GM13977 (cell line): ENCODE measurements at regions not wholly inside any gene's neighbourhood (a gene's known extent, or its start where the extent isn't known, plus 50 kb on each side); places are given as distances from the start of the nearest gene placed in this dataset.

Source experiments
- DNase-seq: peaks from one replicate; pipeline ENCODE4 v3.0.0; 2012; ENCODE audit warnings: low spot score
- in situ Hi-C: fragments of 300-500 bp; cut with MboI; formaldehyde crosslinking; loops from one replicate; pipeline ENCODE4 v1.12.0; 2022; ENCODE audit warnings: low sequenced_read_pairs, low pct_unique_long_range_greater_than_20kb, mixed read lengths, inconsistent platforms; ENCODE audit not compliant: unreplicated experiment
- TF ChIP-seq, protein P1 (sequence below): IDR thresholded peaks from 2 replicates; pipeline ENCODE4 v1.5.1; 2012; ENCODE audit warnings: mild to moderate bottlenecking, control low read depth; ENCODE audit not compliant: insufficient read depth; ENCODE audit errors: extremely low read depth, missing control alignments

DNA sequence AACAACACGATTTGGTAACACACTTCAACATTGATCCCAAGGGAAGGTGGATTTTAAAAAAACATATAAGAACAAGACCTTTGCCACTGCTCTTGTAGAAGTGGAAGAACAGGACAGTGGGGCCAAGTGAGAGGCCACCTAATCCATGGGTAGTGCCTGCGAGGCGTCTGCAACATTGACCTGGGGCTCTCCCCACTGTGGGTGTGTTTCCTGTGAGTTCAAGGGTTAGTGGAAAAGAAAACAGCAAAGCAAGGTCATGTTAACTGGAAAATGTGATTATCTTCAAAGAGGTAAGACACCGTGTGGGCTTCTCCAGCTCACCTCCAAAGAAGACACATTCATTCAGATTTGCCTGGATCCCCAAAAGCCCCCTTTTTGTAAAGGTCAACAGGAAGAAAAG is 327.0 kb downstream of the UQCRFS1 start:
- DNase-seq = no peak
- TF ChIP-seq, protein P1, sequence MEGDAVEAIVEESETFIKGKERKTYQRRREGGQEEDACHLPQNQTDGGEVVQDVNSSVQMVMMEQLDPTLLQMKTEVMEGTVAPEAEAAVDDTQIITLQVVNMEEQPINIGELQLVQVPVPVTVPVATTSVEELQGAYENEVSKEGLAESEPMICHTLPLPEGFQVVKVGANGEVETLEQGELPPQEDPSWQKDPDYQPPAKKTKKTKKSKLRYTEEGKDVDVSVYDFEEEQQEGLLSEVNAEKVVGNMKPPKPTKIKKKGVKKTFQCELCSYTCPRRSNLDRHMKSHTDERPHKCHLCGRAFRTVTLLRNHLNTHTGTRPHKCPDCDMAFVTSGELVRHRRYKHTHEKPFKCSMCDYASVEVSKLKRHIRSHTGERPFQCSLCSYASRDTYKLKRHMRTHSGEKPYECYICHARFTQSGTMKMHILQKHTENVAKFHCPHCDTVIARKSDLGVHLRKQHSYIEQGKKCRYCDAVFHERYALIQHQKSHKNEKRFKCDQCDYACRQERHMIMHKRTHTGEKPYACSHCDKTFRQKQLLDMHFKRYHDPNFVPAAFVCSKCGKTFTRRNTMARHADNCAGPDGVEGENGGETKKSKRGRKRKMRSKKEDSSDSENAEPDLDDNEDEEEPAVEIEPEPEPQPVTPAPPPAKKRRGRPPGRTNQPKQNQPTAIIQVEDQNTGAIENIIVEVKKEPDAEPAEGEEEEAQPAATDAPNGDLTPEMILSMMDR = no peak
- in situ Hi-C loops = no loop called here

DNA sequence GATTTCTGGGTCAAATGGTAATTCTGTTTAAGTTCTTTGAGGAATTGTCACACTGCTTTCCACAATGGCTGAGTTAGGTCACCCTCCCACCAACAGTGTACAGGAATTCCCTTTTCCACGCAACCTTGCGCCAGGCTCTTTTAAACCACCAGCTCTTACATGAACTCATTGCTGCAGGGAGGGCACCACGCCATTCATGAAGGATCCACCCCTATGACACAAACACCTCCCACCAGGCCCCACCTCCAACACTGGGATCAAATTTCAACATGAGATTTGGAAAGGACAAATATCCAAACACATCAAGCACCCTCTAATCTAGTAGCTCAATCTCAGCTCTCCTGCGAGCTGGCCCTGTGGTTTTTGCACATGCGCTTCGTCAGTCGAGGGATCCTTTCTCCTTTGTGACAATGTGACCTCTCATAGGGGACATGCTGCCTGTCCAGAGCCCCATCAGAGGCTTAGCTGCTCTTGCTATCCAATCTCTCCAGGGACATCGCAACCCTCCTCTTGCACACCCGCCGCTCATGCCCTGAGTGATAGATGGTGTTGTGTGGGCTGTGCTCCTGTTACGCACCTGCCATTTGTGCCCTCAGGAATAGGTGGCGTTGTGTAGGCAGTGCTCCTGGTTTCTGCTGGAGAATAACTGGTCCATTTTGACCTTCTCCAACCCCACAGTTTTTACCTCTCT is 328.0 kb downstream of the UQCRFS1 start:
- TF ChIP-seq, protein P1 = no peak
- in situ Hi-C loops = no loop called here
- DNase-seq = no peak

- no peak for DNase-seq
- in situ Hi-C loops = no loop called here
- TF ChIP-seq, protein P1 = no peak
These were observed 329.7 kb downstream of the UQCRFS1 start for GRCh38 chr19:28883241-28883693.

- in situ Hi-C loops = no loop called here
- DNase-seq = no peak
- TF ChIP-seq, protein P1 = no peak
These were observed 330.1 kb downstream of the UQCRFS1 start for GRCh38 chr19:28882818-28883217.

DNA sequence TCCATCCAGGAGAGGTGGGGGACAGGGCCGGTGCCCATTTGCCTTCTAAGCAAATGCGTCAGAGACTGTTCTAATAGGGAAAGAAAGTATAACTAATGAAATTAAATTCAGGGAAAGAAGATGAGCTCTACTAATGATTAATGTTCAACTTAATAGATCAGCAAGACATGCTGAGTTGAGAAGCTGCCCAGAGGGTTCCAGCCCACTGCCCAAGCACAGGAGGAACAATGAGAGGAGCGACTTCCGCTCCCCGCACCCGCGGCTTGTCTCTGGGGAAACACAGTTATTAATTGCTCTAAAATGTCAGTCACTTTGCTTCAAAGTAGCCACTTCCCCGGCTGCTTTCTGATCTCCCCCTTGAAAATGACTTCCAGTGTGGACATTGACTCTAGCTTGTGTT is 331.3 kb downstream of the UQCRFS1 start:
- in situ Hi-C loops = no loop called here
- no peak for DNase-seq

DNA sequence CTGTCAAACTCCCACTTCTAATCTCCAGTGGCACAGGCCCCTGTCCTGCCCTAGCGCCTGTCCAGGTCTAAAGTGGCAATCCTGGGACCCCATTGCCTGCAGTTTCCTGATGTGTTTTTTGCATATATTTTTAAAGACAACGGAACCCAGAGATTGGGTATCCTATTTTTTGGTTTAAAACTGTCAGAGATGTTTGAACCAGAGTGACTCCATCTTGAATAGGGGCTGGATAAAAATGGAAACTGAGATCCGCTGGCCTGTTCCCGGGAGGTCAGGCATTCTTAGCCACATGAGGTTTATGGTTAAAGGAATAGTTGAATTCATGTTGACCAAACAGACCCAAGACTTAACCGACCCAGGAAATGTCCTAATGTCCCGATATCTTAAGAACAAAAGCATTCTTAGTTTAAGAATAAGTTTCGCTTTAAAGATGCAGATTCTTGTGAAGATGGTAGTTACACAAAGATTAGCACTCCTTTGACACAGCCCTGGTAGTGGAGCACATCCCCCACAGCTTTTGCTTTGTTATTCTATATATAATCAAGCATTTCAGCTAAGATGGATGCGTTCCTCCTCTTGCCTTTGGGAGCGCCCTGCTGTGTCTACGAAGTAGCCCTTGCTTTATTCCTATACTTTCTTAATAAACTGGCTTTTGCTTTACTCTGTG is 332.1 kb downstream of the UQCRFS1 start:
- in situ Hi-C loops = no loop called here
- TF ChIP-seq, protein P1 = no peak

More for the DNA sequence above, 331.3 kb downstream of the UQCRFS1 start:
- TF ChIP-seq, protein P1 = no peak

More for the DNA sequence above, 332.1 kb downstream of the UQCRFS1 start:
- DNase-seq = no peak
